Right atrium auricular region (tissue), 2 donors: ENCODE measurements at regions not wholly inside any gene's neighbourhood (a gene's known extent, or its start where the extent isn't known, plus 50 kb on each side); places are given as distances from the start of the nearest gene placed in this dataset.
A peak's percentile ranks its signal among the peaks of the same experiment; 100 is the strongest.
"Not testable (repeated sequence)": the region's sequence is repeated elsewhere in the genome, so short reads cannot be mapped to it uniquely, and the experiment has no call there.

ENCODE experiments used
- DNase-seq: peaks from one replicate; pipeline ENCODE4 v3.0.0-alpha.2; 2019; ENCODE audit warnings: low spot score
- H3K27ac ChIP-seq, 2 donors: fragments of 200-600 bp; sonication (generic); 1 replicate in 1 of 2; 2 replicates in 1 of 2; pipeline ENCODE4 v1.5.1; 2016 to 2019
- H3K27me3 ChIP-seq, 2 donors: fragments of 200-600 bp; sonication (generic); one replicate each; pipeline versions ENCODE4 v1.5.1 to v1.6.0; 2017 to 2019
- H3K36me3 ChIP-seq: fragments of 200-600 bp; sonication (generic); one replicate; pipeline ENCODE4 v1.5.1; 2016
- H3K4me1 ChIP-seq, 2 donors: fragments of 200-600 bp; sonication (generic); one replicate each; pipeline versions ENCODE4 v1.5.1 to v1.6.0; 2017 to 2019
- H3K4me3 ChIP-seq, 2 donors: fragments of 200-600 bp; sonication (generic); 1 replicate in 1 of 2; 2 replicates in 1 of 2; pipeline ENCODE4 v1.5.1; 2017 to 2019; ENCODE audit warnings: mild to moderate bottlenecking in 1 of 2, moderate library complexity in 1 of 2
- H3K9me3 ChIP-seq, 2 donors: fragments of 200-600 bp; sonication (generic); one replicate each; pipeline ENCODE4 v1.5.1; 2019
- TF ChIP-seq, protein P1 (sequence below), 2 donors: fragments of 200-600 bp; sonication (generic); IDR thresholded peaks; one replicate each; pipeline ENCODE4 v1.5.1; 2019; ENCODE audit warnings: antibody characterized with exemption in 2 of 2

DNA sequence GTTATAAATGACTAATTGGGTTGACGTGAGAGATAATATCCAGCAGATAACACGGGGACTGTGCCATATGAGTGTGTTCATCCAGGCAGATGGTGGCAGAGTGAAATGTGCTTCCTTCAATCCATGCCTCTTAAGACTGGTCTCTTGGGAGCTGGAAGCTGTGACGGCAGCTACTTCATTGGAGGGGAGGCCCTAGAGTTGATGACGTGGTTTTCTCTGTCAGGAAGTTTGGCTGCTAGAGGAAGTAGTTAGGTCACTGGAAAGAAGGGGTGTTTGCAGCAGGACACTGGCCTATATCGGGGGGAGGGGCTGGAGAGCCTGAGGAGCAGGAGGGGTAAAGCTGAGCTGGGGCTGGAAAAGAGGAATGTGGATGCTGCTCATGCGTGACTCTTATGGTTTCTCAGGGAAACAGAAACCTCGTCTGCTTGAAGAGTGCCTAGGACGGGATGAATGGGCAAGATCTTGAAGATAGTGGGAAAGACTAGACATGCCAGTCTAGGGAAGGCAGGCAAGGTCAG is 3051.6 kb downstream of the RPIA start:
- H3K27ac ChIP-seq, H3K4me3 ChIP-seq, H3K9me3 ChIP-seq, H3K4me1 ChIP-seq, H3K27me3 ChIP-seq, H3K36me3 ChIP-seq, DNase-seq: not testable (repeated sequence)

DNA sequence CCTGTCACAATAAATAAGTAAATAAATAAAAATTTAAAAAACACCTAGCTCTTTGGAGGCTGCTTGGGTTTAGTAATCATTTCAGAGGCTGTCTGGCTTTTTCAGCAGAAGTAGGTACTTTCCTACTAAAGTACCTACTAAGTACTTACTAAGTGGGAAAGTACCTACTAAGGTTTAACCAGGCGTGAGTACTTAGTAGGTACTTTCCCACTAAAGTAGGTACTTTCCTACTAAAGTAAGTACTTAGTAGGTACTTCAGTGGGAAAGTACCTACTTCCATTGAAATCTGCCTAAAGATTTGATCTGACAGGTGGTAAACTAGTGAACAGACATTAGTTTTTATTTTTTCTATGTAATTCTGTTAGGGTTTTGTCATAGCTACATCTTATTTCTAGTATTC is 3052.4 kb downstream of the RPIA start:
- not testable (repeated sequence) for H3K4me1 ChIP-seq, H3K27me3 ChIP-seq, H3K27ac ChIP-seq, DNase-seq, H3K4me3 ChIP-seq, H3K9me3 ChIP-seq, H3K36me3 ChIP-seq

DNA sequence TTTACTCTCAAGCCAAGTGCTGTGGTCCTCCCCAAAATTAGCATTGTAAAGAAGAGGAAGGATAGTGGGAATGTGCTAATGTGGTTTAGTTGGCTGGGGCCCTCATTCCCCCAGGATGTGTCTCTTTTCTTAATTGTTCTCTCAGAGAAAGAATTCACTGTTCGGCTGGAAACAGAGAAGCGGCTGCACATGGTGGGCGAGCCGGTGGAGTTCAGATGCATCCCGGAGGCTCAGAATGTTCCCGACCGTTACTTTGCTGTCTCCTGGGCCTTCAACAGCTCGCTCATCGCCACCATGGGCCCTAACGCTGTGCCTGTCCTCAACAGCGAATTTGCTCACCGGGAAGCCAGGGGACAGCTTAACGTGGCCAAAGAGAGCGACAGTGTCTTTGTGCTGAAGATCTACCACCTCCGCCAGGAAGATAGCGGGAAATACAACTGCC is 3053.2 kb downstream of the RPIA start:
- not testable (repeated sequence) for DNase-seq, H3K4me1 ChIP-seq, H3K36me3 ChIP-seq, H3K27ac ChIP-seq, H3K4me3 ChIP-seq, H3K9me3 ChIP-seq, H3K27me3 ChIP-seq

DNA sequence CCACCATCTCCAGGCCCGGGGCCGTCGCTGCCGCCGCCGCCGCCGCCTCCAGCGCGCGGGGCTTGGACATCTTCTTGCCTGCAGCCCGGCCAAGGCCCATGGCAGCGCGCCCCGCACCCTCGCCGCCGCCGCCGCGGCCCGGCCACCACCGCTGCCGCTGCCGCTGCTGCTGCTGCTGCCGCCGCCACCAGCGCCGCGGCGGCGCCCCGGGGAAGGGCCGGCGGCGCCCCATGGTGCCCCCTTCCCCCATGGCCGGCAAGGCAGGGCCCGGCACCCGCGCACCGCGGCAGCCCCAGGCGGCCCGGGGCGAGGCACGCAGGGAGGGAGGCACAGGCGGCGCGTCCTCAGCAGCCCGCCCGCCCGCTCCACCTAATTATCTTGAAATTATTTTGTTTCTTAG is 3057.4 kb downstream of the RPIA start:
- no peak for DNase-seq
- Histone ChIP-seq H3K9me3 (no peaks in the 10 kb centered on the region), H3K36me3 (no peaks in the 10 kb centered on the region), H3K4me1 (no peaks in the 10 kb centered on the region), H3K27me3 (no peaks in the 10 kb centered on the region), H3K4me3 (no peak overlapping the region), H3K27ac (no peak overlapping the region)
- TF ChIP-seq, protein P1, sequence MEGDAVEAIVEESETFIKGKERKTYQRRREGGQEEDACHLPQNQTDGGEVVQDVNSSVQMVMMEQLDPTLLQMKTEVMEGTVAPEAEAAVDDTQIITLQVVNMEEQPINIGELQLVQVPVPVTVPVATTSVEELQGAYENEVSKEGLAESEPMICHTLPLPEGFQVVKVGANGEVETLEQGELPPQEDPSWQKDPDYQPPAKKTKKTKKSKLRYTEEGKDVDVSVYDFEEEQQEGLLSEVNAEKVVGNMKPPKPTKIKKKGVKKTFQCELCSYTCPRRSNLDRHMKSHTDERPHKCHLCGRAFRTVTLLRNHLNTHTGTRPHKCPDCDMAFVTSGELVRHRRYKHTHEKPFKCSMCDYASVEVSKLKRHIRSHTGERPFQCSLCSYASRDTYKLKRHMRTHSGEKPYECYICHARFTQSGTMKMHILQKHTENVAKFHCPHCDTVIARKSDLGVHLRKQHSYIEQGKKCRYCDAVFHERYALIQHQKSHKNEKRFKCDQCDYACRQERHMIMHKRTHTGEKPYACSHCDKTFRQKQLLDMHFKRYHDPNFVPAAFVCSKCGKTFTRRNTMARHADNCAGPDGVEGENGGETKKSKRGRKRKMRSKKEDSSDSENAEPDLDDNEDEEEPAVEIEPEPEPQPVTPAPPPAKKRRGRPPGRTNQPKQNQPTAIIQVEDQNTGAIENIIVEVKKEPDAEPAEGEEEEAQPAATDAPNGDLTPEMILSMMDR (IDR thresholded peaks at IDR 0.05): no peak

DNA sequence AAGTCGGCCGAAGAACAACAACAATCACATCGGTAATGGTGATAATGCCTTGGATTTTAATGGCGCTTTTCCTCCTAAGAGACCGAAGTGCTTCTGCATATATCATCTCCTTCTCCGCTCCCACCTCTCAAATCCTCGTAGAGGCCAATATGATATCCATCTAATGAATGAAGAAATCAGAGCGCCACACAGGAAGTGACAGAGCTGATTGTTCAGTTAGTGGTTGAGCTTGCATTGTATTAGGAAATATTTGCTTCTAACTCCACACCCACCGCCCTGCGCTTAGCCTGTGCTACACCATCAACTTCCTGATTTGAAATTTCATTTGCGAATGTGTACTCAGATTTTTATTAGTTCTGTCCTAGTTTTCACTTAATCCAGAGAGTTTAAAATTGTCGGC is 3058.2 kb downstream of the RPIA start:
- not testable (repeated sequence) for H3K27ac ChIP-seq, H3K27me3 ChIP-seq, H3K4me3 ChIP-seq, H3K9me3 ChIP-seq, H3K36me3 ChIP-seq, H3K4me1 ChIP-seq, DNase-seq

DNA sequence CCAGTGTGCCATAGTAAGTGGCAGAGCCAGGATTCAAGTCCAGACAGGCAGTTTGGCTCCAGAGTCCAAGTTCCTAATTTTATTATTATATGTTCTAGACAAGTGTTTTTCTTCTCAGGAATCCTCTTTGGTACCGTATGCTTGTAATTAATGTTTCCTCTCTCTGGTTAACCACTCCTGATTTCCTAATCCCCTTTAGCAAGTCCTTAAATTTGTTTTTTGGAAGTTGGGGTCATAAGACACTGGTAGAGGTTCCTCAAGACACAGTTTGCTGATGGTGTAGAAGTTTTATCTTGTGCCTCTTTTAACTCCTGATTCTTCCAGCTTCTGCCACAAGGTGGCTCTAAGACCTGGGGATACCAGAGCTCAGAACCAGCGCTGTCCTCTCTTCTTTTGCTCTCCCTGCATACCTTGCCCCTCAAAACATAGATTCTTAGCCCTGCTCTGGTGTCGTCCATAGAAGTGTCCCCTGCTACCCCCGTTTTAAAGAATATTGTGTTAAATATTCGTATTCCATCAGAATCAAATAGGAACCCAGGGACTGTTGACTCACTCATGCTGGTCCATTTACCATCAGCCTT is 3068.0 kb downstream of the RPIA start:
- H3K9me3 ChIP-seq, H3K27me3 ChIP-seq, H3K27ac ChIP-seq, DNase-seq, H3K4me1 ChIP-seq, H3K4me3 ChIP-seq, H3K36me3 ChIP-seq: not testable (repeated sequence)
- TF ChIP-seq, protein P1 (IDR thresholded peaks at IDR 0.05): peak in 1 of 2 donors; percentile 28

DNA sequence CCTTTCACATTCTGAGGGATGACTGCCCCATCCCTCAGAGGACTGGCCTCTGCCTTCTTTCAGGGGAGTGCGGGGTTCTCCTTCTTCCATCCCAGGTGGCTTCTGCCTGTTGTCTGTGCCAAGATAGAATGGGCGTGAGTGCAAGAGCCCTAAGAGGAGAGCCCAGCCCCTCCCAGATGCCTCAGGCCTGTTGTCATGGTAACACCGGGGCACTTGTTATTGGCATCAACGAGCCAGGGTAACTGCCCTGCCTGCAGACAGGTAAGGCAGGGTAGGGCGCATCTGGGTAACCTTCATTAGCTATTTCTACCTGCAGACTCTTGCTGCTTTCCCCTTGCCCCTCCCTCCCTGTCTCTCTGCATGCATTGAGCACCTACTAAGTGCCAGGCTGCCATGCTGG is 3069.2 kb downstream of the RPIA start:
- H3K4me3 ChIP-seq, H3K4me1 ChIP-seq, DNase-seq, H3K27ac ChIP-seq, H3K9me3 ChIP-seq, H3K27me3 ChIP-seq, H3K36me3 ChIP-seq: not testable (repeated sequence)

DNA sequence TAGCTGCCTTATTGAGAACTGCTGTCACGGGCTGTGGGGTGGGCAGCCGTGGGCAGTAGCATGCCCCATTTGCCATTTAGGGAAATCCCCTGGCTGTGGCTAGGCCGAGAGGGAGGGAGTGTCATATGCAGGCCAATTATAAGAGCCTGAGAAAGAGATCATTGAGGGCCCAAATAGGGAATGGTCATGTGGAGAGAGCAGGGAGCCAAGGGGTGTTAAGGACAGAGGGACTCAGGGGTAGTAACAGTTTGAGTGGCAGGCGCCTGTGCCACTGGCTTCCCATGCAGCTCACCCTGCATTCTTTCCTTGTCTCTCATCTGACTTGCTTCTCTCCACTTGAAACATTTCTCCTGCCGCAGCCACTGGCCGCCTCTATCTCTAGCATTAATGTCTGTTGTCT is 3070.8 kb downstream of the RPIA start:
- DNase-seq, H3K9me3 ChIP-seq, H3K36me3 ChIP-seq, H3K27ac ChIP-seq, H3K27me3 ChIP-seq, H3K4me3 ChIP-seq, H3K4me1 ChIP-seq: not testable (repeated sequence)

DNA sequence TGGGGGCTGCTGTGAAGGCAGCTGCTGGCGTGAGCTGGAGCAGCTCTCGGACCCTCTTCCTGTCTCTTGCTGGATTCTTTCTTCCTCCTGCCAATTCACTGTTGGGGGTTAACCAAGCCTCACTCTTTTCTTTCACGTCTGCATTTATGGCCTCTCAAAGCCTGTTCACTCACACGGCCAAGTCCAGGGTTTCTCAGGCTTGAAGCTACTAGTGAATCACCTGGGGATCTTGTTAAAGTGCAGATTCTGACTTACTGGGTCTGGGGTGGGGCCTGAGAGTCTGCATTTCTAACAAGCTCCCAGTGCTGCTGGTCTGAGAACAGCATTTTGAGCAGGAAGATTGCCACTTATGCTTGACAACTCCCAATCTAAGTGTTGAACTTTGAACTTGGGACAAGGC is 3072.2 kb downstream of the RPIA start:
- H3K9me3 ChIP-seq, H3K27ac ChIP-seq, H3K4me3 ChIP-seq, H3K4me1 ChIP-seq, H3K36me3 ChIP-seq, DNase-seq, H3K27me3 ChIP-seq: not testable (repeated sequence)

DNA sequence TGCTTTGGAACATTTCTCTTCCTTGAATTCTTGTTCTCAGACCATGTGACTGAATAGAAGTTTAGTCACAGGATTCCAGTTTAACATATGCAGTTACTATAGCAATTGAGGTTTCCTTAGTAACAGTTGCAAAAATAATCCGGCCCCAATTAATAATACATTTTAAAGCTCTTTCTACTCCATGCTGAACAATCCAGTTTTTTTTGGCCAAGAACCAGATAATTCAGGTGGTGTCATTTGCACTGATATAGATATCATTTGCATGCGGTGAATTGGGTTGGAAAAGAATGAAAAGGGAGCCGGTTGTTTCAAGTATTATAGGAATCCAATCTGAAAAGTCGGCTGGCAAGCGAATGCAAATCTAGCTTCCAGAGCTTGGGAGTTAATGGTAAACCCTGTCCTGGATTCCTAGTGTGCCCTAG is 3073.1 kb downstream of the RPIA start:
- DNase-seq, H3K9me3 ChIP-seq, H3K4me3 ChIP-seq, H3K36me3 ChIP-seq, H3K27me3 ChIP-seq, H3K27ac ChIP-seq, H3K4me1 ChIP-seq: not testable (repeated sequence)

DNA sequence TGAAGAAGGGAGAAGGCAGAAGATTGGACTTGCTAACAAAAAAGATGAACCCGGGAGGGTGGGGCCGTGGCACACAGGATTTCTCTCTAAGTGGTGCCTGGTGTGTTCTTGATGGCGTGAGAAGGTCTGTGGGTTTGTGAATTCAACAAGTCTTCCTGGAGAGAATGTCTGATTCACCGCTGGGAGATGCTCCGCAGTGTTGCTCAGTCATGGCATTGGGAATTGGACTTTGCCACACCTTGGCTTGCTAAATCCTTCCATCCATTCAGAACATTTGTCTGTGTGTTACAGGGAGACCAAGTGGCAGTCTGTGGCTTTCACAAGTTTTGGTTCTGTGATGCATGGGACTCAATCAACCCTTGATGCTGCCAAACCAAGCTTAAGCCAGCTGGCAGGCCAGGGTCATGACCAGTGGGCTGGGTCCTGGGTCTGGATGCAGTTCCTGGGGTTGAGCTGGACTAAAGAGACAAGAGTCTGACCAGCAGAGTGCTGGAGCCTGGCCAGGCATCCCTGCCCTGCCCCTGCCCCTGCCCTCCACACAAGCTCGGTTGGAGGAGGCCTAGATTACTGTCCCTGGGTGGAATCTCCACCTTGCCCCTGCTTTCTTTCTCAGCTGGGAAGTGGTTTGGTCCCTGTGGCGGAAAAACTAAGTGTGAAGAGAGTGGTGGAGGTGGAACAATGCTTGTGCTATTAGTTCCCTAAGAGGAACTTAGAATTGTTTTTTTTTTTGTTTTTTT is 3073.7 kb downstream of the RPIA start:
- H3K9me3 ChIP-seq, H3K4me3 ChIP-seq, H3K27me3 ChIP-seq, H3K27ac ChIP-seq, H3K4me1 ChIP-seq, H3K36me3 ChIP-seq: not testable (repeated sequence)
- peak; percentile 1 for DNase-seq

DNA sequence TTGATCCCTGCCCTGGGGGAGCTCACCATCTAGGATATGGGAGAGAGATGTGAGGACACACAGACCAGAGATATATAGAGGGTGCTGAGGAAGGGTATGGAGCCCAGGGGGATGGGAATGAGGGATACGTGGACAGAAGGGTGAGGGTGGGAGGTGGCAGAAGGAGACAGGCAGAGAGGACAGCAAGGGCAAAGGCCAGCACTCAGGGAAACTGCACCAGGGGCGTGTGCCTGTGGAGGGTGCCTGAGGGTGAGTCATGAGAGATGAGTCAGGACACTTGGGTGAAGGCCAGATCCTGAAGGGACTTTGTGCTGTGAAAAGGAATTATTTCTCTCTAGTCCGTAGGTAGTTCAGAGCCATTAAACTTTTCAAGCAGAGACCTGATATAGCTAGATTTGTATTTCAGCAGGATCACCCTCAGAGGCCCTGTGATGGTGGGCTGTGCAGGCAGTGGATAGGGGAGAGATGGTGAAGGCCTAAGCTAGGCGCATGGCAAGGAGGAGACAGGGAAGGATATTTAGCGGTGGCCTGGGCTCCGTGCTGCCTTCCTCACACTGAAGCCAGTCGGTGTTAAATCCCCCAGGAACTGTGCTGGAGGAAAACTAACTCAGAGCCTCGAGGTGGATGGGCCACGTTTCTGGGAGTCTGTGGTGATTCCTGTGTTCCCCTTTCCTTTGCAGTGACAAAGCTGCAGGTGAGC is 3075.0 kb downstream of the RPIA start:
- H3K9me3 ChIP-seq: not testable (repeated sequence)
- DNase-seq: peak; percentile 71

DNA sequence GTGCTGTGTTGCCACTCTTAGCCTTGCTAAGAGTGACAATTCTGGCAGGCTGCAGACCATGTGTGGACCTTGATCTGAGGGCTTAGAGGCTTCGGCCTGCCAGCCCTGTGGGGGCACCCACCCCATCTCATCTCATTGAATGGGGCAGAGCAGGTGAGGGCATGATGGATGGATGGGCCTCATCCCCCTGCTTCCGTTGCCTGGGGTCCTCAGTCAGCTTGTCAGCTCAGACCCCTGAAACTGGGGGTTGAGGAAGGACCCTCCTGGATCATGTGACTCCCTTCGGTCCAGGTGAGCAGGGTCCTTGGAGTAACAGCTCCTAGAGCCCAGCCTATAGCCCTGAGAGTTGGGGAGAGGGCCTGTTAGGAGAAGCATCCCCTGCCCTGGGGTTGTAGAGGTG is 3076.8 kb downstream of the RPIA start:
- H3K9me3 ChIP-seq, H3K27ac ChIP-seq, H3K27me3 ChIP-seq, H3K4me1 ChIP-seq, H3K4me3 ChIP-seq, H3K36me3 ChIP-seq: not testable (repeated sequence)
- DNase-seq: peak; percentile 54

More for the DNA sequence above, 3075.0 kb downstream of the RPIA start:
- H3K27ac ChIP-seq, H3K36me3 ChIP-seq, H3K4me1 ChIP-seq, H3K4me3 ChIP-seq, H3K27me3 ChIP-seq: not testable (repeated sequence)
